Hepatocyte (in vitro differentiated cells): ENCODE measurements at regions not wholly inside any gene's neighbourhood (a gene's known extent, or its start where the extent isn't known, plus 50 kb on each side); places are given as distances from the start of the nearest gene placed in this dataset.

Experiments
- DNase-seq: peaks from one replicate; pipeline ENCODE4 v3.0.0-alpha.2; 2016; ENCODE audit warnings: low spot score
- H2AFZ ChIP-seq: fragments of 200-600 bp; sonication (generic); 2 replicates; pipeline ENCODE4 v1.6.0; 2016; ENCODE audit warnings: antibody characterized with exemption, mild to moderate bottlenecking
- H3K27ac ChIP-seq: fragments of 200-600 bp; sonication (generic); 2 replicates; pipeline ENCODE4 v1.5.1; 2016; ENCODE audit warnings: mild to moderate bottlenecking
- H3K27me3 ChIP-seq: fragments of 200-600 bp; sonication (generic); 2 replicates; pipeline ENCODE4 v1.6.1; 2016
- H3K36me3 ChIP-seq: fragments of 200-600 bp; sonication (generic); replicated peaks from 2 replicates; pipeline ENCODE4 v1.5.1; 2016; ENCODE audit warnings: low read depth; ENCODE audit not compliant: insufficient read depth
- H3K4me1 ChIP-seq: fragments of 200-600 bp; sonication (generic); 2 replicates; pipeline ENCODE4 v1.5.1; 2016; ENCODE audit warnings: mild to moderate bottlenecking, moderate library complexity; ENCODE audit not compliant: insufficient read depth
- H3K4me2 ChIP-seq: fragments of 200-600 bp; sonication (generic); 2 replicates; pipeline ENCODE4 v1.6.0; 2016
- H3K4me3 ChIP-seq: fragments of 200-600 bp; sonication (generic); 2 replicates; pipeline ENCODE4 v1.5.1; 2016; ENCODE audit warnings: mild to moderate bottlenecking
- H3K79me2 ChIP-seq: fragments of 200-600 bp; sonication (generic); 2 replicates; pipeline ENCODE4 v1.6.0; 2017; ENCODE audit warnings: mild to moderate bottlenecking
- H3K9me2 ChIP-seq: fragments of 200-600 bp; sonication (generic); replicated peaks from 2 replicates; pipeline ENCODE4 v1.6.0; 2017; ENCODE audit warnings: mild to moderate bottlenecking; ENCODE audit not compliant: insufficient read depth
- H3K9me3 ChIP-seq: fragments of 200-600 bp; sonication (generic); 2 replicates; pipeline ENCODE4 v1.5.1; 2016; ENCODE audit warnings: low read depth, mild to moderate bottlenecking
- H4K20me1 ChIP-seq: fragments of 200-600 bp; sonication (generic); 2 replicates; pipeline ENCODE4 v1.6.0; 2016; ENCODE audit warnings: mild to moderate bottlenecking; ENCODE audit not compliant: insufficient read depth, poor library complexity, severe bottlenecking
- EZH2 ChIP-seq: fragments of 200-600 bp; sonication (generic); IDR thresholded peaks from 2 replicates; pipeline ENCODE4 v1.6.1; 2016; ENCODE audit warnings: antibody characterized with exemption, mild to moderate bottlenecking, borderline replicate concordance
- EZH2phosphoT487 ChIP-seq: fragments of 200-600 bp; sonication (generic); IDR thresholded peaks from one replicate; pipeline ENCODE4 v1.6.1; 2018; ENCODE audit warnings: antibody characterized with exemption, mild to moderate bottlenecking, low read depth, moderate library complexity; ENCODE audit not compliant: unreplicated experiment, severe bottlenecking
- WGBS: methylation state at CpG from one replicate; pipeline ENCODE4 v1.1.6; 2016; ENCODE audit warnings: low lambda C conversion rate; ENCODE audit errors: missing lambda C conversion rate; 5-methylcytosine and 5-hydroxymethylcytosine counted together
- TF ChIP-seq, protein P1 (sequence below): fragments of 200-600 bp; sonication (generic); IDR thresholded peaks from 2 replicates; pipeline ENCODE4 v1.5.1; 2016; ENCODE audit warnings: antibody characterized with exemption, mild to moderate bottlenecking; ENCODE audit not compliant: poor library complexity

DNA sequence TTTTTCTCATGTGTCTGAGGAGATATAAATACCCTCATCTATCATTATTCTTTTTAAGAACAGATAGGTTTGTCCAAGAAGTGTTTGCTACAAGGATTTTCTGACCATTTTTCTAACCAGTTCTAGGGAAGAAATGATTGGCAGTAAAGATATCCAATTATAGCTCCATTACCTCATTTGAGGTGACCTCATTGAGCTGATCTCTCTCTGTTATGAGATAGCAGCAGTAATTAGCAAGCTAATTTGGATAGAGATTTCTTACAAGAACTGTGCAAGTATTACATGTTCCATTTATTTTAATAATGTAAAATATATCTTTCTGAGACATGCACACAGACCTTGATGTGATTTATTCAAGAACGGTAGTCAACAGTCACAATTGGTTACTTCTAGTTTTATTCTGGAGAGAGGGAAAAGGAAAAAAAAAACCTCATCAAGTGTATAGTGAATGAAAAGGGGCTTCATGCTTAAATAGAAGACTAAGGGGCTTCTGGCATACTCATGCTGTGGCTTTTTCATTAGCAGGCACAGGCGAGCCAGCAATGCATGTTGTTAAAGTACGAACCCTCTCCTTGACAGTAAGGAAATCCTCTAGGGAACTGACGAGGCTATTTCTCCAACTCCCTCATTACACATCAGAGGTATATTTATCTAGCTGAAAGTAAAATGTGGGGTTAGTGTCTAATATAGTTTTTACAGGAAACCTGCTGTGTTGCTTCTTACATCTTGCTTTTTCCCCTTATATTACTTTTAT, 127.3 kb downstream of the NUDT12 start:
- Histone ChIP-seq H4K20me1 (no peaks in the 10 kb centered on the region), H3K4me2 (no peak overlapping the region), H2AFZ (no peak overlapping the region), H3K27me3 (no peaks in the 10 kb centered on the region), H3K4me1 (no peaks in the 10 kb centered on the region), H3K79me2 (no peaks in the 10 kb centered on the region), H3K9me3 (peaks cover 4% of the 10 kb centered on the region), H3K9me2 (no peaks in the 10 kb centered on the region), H3K36me3 (no peaks in the 10 kb centered on the region), H3K4me3 (no peak overlapping the region), H3K27ac (no peak overlapping the region)
- 86% methylated on average over 4 of the region's 4 CpGs for WGBS
- DNase-seq, result no peak
- TF ChIP-seq, protein P1, sequence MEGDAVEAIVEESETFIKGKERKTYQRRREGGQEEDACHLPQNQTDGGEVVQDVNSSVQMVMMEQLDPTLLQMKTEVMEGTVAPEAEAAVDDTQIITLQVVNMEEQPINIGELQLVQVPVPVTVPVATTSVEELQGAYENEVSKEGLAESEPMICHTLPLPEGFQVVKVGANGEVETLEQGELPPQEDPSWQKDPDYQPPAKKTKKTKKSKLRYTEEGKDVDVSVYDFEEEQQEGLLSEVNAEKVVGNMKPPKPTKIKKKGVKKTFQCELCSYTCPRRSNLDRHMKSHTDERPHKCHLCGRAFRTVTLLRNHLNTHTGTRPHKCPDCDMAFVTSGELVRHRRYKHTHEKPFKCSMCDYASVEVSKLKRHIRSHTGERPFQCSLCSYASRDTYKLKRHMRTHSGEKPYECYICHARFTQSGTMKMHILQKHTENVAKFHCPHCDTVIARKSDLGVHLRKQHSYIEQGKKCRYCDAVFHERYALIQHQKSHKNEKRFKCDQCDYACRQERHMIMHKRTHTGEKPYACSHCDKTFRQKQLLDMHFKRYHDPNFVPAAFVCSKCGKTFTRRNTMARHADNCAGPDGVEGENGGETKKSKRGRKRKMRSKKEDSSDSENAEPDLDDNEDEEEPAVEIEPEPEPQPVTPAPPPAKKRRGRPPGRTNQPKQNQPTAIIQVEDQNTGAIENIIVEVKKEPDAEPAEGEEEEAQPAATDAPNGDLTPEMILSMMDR, result no peak
- TF ChIP-seq EZH2phosphoT487 (no peak), EZH2 (no peak)

DNA sequence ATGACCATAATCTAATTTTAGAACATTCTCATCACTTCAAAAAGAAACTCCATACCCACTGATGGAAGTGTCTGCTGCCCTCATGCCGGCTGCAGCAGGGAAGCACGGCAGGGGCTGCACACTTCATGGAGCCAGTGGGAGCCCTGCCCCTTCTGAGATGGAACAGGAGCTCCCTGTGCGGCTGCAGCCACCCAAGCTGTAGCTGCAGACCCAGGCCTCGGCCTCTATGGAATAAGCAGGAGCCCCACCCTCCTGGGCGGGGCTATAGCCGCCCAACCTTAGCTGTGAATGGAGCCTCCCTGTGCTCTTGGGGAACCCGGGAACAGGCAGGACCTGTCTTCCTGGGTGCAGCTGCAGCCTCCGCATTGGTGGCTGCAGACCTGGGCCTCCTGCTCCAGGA, 128.5 kb downstream of the NUDT12 start:
- no peaks in the 10 kb centered on the region for H3K36me3 ChIP-seq
- H3K4me1 ChIP-seq, result no peaks in the 10 kb centered on the region
- H4K20me1 ChIP-seq, result no peaks in the 10 kb centered on the region
- WGBS, result 74% methylated on average over 8 of the region's 8 CpGs
- H3K4me3 ChIP-seq, result no peak overlapping the region
- H2AFZ ChIP-seq, result no peak overlapping the region
- no peaks in the 10 kb centered on the region for H3K79me2 ChIP-seq
- H3K9me2 ChIP-seq, result no peaks in the 10 kb centered on the region
- no peaks in the 10 kb centered on the region for H3K9me3 ChIP-seq
- no peaks in the 10 kb centered on the region for H3K27me3 ChIP-seq
- H3K4me2 ChIP-seq, result no peak overlapping the region
- no peak for DNase-seq
- TF ChIP-seq, protein P1, result no peak
- TF ChIP-seq EZH2 (no peak), EZH2phosphoT487 (no peak)
- no peak overlapping the region for H3K27ac ChIP-seq

DNA sequence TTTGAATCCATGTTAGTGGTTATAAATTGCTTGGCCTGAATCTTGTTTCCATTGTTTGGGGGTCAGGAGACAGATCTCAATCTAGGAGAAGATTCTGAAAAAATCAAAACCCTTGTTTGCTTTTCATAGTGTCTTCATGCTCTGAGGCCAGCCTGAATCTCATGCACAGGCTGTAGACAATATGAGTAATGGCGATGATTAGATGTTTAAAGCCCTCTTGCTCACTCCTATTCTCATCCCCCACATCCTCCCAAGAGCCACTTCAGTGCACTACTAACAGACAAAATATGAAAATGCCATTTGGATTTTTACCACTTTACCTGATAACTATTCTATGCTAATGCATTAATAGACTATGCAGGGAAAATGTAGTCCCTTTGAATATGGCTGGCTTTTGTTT, 129.4 kb downstream of the NUDT12 start:
- H4K20me1 ChIP-seq, result no peaks in the 10 kb centered on the region
- no peaks in the 10 kb centered on the region for H3K36me3 ChIP-seq
- 96% methylated on average over 1 of the region's 1 CpG for WGBS
- no peak overlapping the region for H3K4me3 ChIP-seq
- no peak for TF ChIP-seq EZH2phosphoT487
- TF ChIP-seq, protein P1, result no peak
- TF ChIP-seq EZH2, result no peak
- DNase-seq, result no peak
- no peak overlapping the region for H3K4me2 ChIP-seq
- H2AFZ ChIP-seq, result no peak overlapping the region
- H3K9me2 ChIP-seq, result no peaks in the 10 kb centered on the region
- no peaks in the 10 kb centered on the region for H3K79me2 ChIP-seq
- H3K27ac ChIP-seq, result no peak overlapping the region
- no peaks in the 10 kb centered on the region for H3K27me3 ChIP-seq
- no peaks in the 10 kb centered on the region for H3K4me1 ChIP-seq
- no peaks in the 10 kb centered on the region for H3K9me3 ChIP-seq

DNA sequence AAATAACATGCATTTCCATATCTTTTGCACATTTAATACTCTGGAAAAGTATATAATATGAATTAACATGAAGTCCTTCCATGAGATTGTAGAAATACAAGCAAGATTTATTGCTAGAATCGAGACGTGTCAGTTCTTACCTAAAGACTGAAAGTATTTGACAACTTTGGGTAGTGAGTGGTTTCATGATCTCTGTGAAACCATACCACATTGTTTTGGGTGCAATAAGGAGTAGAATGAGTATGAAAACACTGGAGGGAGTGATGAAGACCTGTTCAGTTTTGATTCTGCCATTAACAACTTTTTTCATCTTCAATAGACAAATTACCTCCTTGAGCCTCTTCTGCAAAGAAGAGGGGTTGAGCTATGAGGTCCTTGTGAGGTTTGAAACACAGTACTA, 133.7 kb downstream of the NUDT12 start:
- no peaks in the 10 kb centered on the region for H3K27me3 ChIP-seq
- no peaks in the 10 kb centered on the region for H3K36me3 ChIP-seq
- no peak for DNase-seq
- no peaks in the 10 kb centered on the region for H3K9me3 ChIP-seq
- no peak overlapping the region for H2AFZ ChIP-seq
- H3K27ac ChIP-seq, result no peak overlapping the region
- TF ChIP-seq EZH2phosphoT487, result no peak
- TF ChIP-seq EZH2, result no peak
- TF ChIP-seq, protein P1, result no peak
- H3K9me2 ChIP-seq, result no peaks in the 10 kb centered on the region
- H3K79me2 ChIP-seq, result no peaks in the 10 kb centered on the region
- H3K4me3 ChIP-seq, result no peak overlapping the region
- H4K20me1 ChIP-seq, result no peaks in the 10 kb centered on the region
- 98% methylated on average over 2 of the region's 2 CpGs for WGBS
- no peak overlapping the region for H3K4me2 ChIP-seq
- H3K4me1 ChIP-seq, result no peaks in the 10 kb centered on the region
